ENCODE measurements at regions not wholly inside any gene's neighbourhood (a gene's known extent, or its start where the extent isn't known, plus 50 kb on each side); places are given as distances from the start of the nearest gene placed in this dataset.

- Histone ChIP-seq H3K4me1 (ENCODE audit: control insufficient read depth, insufficient read depth, low read length, unreplicated experiment) (no peaks in the 10 kb centered on the region), H3K27me3 (ENCODE audit: insufficient read depth, low read length) (no peaks in the 10 kb centered on the region), H2AFZ (ENCODE audit: low read length, unreplicated experiment) (no peak overlapping the region), H3K36me3 (ENCODE audit: insufficient read depth, low read length) (no peaks in the 10 kb centered on the region), H3K4me3 (ENCODE audit: low read depth, low read length) (no peak overlapping the region), H3K79me2 (ENCODE audit: control insufficient read depth, insufficient read depth, low read length, unreplicated experiment) (no peaks in the 10 kb centered on the region), H3K27ac (ENCODE audit: low read depth, low read length) (no peak overlapping the region)
Observed at GRCh38 chr6:10205120-10205519, 209.8 kb downstream of the TFAP2A start.

- H3K79me2 ChIP-seq (ENCODE audit: control insufficient read depth, insufficient read depth, low read length, unreplicated experiment): no peaks in the 10 kb centered on the region
- H3K4me3 ChIP-seq (ENCODE audit: low read depth, low read length): no peak overlapping the region
- H3K27me3 ChIP-seq (ENCODE audit: insufficient read depth, low read length): no peaks in the 10 kb centered on the region
Observed at GRCh38 chr6:10203651-10204050, 211.2 kb downstream of the TFAP2A start.

GRCh38 chr6:10202581-10202980 lies 212.3 kb downstream of the TFAP2A start:
- Histone ChIP-seq H3K36me3 (ENCODE audit: insufficient read depth, low read length) (no peaks in the 10 kb centered on the region), H3K79me2 (ENCODE audit: control insufficient read depth, insufficient read depth, low read length, unreplicated experiment) (no peaks in the 10 kb centered on the region), H3K4me1 (ENCODE audit: control insufficient read depth, insufficient read depth, low read length, unreplicated experiment) (no peaks in the 10 kb centered on the region), H2AFZ (ENCODE audit: low read length, unreplicated experiment) (no peak overlapping the region), H3K4me3 (ENCODE audit: low read depth, low read length) (no peak overlapping the region), H3K27me3 (ENCODE audit: insufficient read depth, low read length) (no peaks in the 10 kb centered on the region), H3K27ac (ENCODE audit: low read depth, low read length) (no peak overlapping the region)

More at GRCh38 chr6:10203651-10204050, 211.2 kb downstream of the TFAP2A start:
- Histone ChIP-seq H3K27ac (ENCODE audit: low read depth, low read length) (no peak overlapping the region), H3K4me1 (ENCODE audit: control insufficient read depth, insufficient read depth, low read length, unreplicated experiment) (no peaks in the 10 kb centered on the region), H2AFZ (ENCODE audit: low read length, unreplicated experiment) (no peak overlapping the region), H3K36me3 (ENCODE audit: insufficient read depth, low read length) (no peaks in the 10 kb centered on the region)

- Histone ChIP-seq H2AFZ (ENCODE audit: low read length, unreplicated experiment) (no peak overlapping the region), H3K36me3 (ENCODE audit: insufficient read depth, low read length) (no peaks in the 10 kb centered on the region), H3K4me1 (ENCODE audit: control insufficient read depth, insufficient read depth, low read length, unreplicated experiment) (no peaks in the 10 kb centered on the region), H3K27me3 (ENCODE audit: insufficient read depth, low read length) (no peaks in the 10 kb centered on the region), H3K27ac (ENCODE audit: low read depth, low read length) (no peak overlapping the region), H3K4me3 (ENCODE audit: low read depth, low read length) (no peak overlapping the region), H3K79me2 (ENCODE audit: control insufficient read depth, insufficient read depth, low read length, unreplicated experiment) (no peaks in the 10 kb centered on the region)
Observed at GRCh38 chr6:10201606-10202510, 213.0 kb downstream of the TFAP2A start.

GRCh38 chr6:10196090-10196489 lies 218.8 kb downstream of the TFAP2A start:
- H3K36me3 ChIP-seq (ENCODE audit: insufficient read depth, low read length): no peaks in the 10 kb centered on the region
- no peaks in the 10 kb centered on the region for H3K4me1 ChIP-seq (ENCODE audit: control insufficient read depth, insufficient read depth, low read length, unreplicated experiment)
- H3K27me3 ChIP-seq (ENCODE audit: insufficient read depth, low read length): no peaks in the 10 kb centered on the region
- no peak overlapping the region for H3K4me3 ChIP-seq (ENCODE audit: low read depth, low read length)
- H2AFZ ChIP-seq (ENCODE audit: low read length, unreplicated experiment): no peak overlapping the region
- no peak overlapping the region for H3K27ac ChIP-seq (ENCODE audit: low read depth, low read length)
- no peaks in the 10 kb centered on the region for H3K79me2 ChIP-seq (ENCODE audit: control insufficient read depth, insufficient read depth, low read length, unreplicated experiment)

GRCh38 chr6:10194816-10195672 lies 219.8 kb downstream of the TFAP2A start:
- no peak overlapping the region for H2AFZ ChIP-seq (ENCODE audit: low read length, unreplicated experiment)
- no peaks in the 10 kb centered on the region for H3K27me3 ChIP-seq (ENCODE audit: insufficient read depth, low read length)
- H3K4me1 ChIP-seq (ENCODE audit: control insufficient read depth, insufficient read depth, low read length, unreplicated experiment): no peaks in the 10 kb centered on the region
- H3K4me3 ChIP-seq (ENCODE audit: low read depth, low read length): no peak overlapping the region
- no peaks in the 10 kb centered on the region for H3K79me2 ChIP-seq (ENCODE audit: control insufficient read depth, insufficient read depth, low read length, unreplicated experiment)
- H3K27ac ChIP-seq (ENCODE audit: low read depth, low read length): no peak overlapping the region
- no peaks in the 10 kb centered on the region for H3K36me3 ChIP-seq (ENCODE audit: insufficient read depth, low read length)

- H3K4me1 ChIP-seq (ENCODE audit: control insufficient read depth, insufficient read depth, low read length, unreplicated experiment): no peaks in the 10 kb centered on the region
- H3K79me2 ChIP-seq (ENCODE audit: control insufficient read depth, insufficient read depth, low read length, unreplicated experiment): no peaks in the 10 kb centered on the region
- no peak overlapping the region for H3K27ac ChIP-seq (ENCODE audit: low read depth, low read length)
- H3K27me3 ChIP-seq (ENCODE audit: insufficient read depth, low read length): no peaks in the 10 kb centered on the region
- H2AFZ ChIP-seq (ENCODE audit: low read length, unreplicated experiment): no peak overlapping the region
- no peak overlapping the region for H3K4me3 ChIP-seq (ENCODE audit: low read depth, low read length)
- H3K36me3 ChIP-seq (ENCODE audit: insufficient read depth, low read length): no peaks in the 10 kb centered on the region
Observed at GRCh38 chr6:10193321-10193720, 221.6 kb downstream of the TFAP2A start.

GRCh38 chr6:10190042-10190441 lies 224.8 kb downstream of the TFAP2A start:
- Histone ChIP-seq H3K4me1 (ENCODE audit: control insufficient read depth, insufficient read depth, low read length, unreplicated experiment) (no peaks in the 10 kb centered on the region), H3K4me3 (ENCODE audit: low read depth, low read length) (no peak overlapping the region), H3K27ac (ENCODE audit: low read depth, low read length) (no peak overlapping the region), H3K36me3 (ENCODE audit: insufficient read depth, low read length) (no peaks in the 10 kb centered on the region), H3K27me3 (ENCODE audit: insufficient read depth, low read length) (no peaks in the 10 kb centered on the region), H2AFZ (ENCODE audit: low read length, unreplicated experiment) (no peak overlapping the region), H3K79me2 (ENCODE audit: control insufficient read depth, insufficient read depth, low read length, unreplicated experiment) (no peaks in the 10 kb centered on the region)

GRCh38 chr6:10184371-10185227 lies 230.3 kb downstream of the TFAP2A start:
- no peak overlapping the region for H3K4me3 ChIP-seq (ENCODE audit: low read depth, low read length)
- H3K79me2 ChIP-seq (ENCODE audit: control insufficient read depth, insufficient read depth, low read length, unreplicated experiment): no peaks in the 10 kb centered on the region
- no peak overlapping the region for H2AFZ ChIP-seq (ENCODE audit: low read length, unreplicated experiment)
- no peaks in the 10 kb centered on the region for H3K27me3 ChIP-seq (ENCODE audit: insufficient read depth, low read length)
- H3K36me3 ChIP-seq (ENCODE audit: insufficient read depth, low read length): no peaks in the 10 kb centered on the region
- no peaks in the 10 kb centered on the region for H3K4me1 ChIP-seq (ENCODE audit: control insufficient read depth, insufficient read depth, low read length, unreplicated experiment)
- H3K27ac ChIP-seq (ENCODE audit: low read depth, low read length): no peak overlapping the region

Measured in ACC112 (cell line).